Prostate gland (tissue), 2 donors: ENCODE measurements at regions not wholly inside any gene's neighbourhood (a gene's known extent, or its start where the extent isn't known, plus 50 kb on each side); places are given as distances from the start of the nearest gene placed in this dataset.

ENCODE experiments used
- POLR2A ChIP-seq: fragments of 450-650 bp; IDR thresholded peaks from one replicate; pipeline ENCODE4 v1.6.1; 2016; ENCODE audit warnings: antibody characterized with exemption, mild to moderate bottlenecking
- TF ChIP-seq, protein P1 (sequence below), 4 experiments: fragments of 200-600 bp in 2 of 4; fragments of 450-650 bp in 2 of 4; sonication (generic) in 2 of 4; IDR thresholded peaks; 1 replicate in 3 of 4; 2 replicates in 1 of 4; pipeline ENCODE4 v1.5.1; 2016 to 2019; ENCODE audit warnings: antibody characterized with exemption in 4 of 4, mild to moderate bottlenecking in 2 of 4, moderate library complexity in 2 of 4

DNA sequence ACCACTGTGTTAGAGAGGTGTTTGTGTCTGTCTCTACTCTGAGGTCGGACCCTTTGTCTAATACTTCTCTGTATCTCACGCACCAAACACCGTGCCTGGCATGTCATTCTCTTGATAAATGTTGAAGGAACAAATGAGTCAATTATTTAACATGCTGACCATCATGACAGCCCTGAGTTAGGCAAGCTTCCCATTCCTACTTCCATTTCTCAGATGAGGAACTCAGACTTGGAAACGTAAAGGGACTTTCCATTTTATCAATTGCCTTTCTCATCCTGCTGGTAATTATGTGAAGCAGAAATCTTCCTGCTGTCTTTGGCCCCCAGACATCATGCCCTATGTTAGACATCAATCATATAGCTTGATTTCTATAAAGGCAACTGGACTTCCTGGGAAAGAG lies 227.0 kb upstream of the ECI2 start:
- TF ChIP-seq, protein P1, sequence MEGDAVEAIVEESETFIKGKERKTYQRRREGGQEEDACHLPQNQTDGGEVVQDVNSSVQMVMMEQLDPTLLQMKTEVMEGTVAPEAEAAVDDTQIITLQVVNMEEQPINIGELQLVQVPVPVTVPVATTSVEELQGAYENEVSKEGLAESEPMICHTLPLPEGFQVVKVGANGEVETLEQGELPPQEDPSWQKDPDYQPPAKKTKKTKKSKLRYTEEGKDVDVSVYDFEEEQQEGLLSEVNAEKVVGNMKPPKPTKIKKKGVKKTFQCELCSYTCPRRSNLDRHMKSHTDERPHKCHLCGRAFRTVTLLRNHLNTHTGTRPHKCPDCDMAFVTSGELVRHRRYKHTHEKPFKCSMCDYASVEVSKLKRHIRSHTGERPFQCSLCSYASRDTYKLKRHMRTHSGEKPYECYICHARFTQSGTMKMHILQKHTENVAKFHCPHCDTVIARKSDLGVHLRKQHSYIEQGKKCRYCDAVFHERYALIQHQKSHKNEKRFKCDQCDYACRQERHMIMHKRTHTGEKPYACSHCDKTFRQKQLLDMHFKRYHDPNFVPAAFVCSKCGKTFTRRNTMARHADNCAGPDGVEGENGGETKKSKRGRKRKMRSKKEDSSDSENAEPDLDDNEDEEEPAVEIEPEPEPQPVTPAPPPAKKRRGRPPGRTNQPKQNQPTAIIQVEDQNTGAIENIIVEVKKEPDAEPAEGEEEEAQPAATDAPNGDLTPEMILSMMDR (IDR thresholded peaks at IDR 0.05): no peak
- no peak for TF ChIP-seq POLR2A
